ENCODE measurements at regions not wholly inside any gene's neighbourhood (a gene's known extent, or its start where the extent isn't known, plus 50 kb on each side); places are given as distances from the start of the nearest gene placed in this dataset.

DNA sequence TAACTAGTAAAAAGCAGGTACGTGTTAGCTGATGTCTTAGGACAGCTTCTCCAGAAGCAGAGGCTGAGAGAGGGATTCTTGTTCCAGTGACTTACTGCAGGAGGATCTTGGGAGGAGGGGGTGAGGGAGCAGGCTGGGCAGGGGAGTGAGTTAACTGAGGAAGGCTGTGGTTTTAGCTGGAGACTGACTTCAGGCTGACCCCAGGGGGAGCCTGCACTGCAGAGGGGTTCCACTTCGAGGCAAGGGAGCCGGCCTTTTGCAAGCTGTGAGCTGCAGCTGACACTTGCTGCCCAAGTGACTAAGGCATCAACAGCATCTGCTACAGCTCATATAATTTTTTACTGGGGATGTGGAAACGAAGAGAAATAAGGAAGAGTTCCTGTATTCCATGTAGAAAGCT is 50.4 kb upstream of the SOD1 start:
- DNase-seq, result no peak
- Mint-ChIP-seq H3K4me3 (no peak overlapping the region), H3K9me3 (peaks cover 13% of the 10 kb centered on the region), H3K27ac (no peak overlapping the region), H3K4me1 (ENCODE audit: low read depth) (peaks cover 5% of the 10 kb centered on the region), H3K27me3 (peaks cover 23% of the 10 kb centered on the region), H3K36me3 (no peaks in the 10 kb centered on the region)
- intact Hi-C loops (cut with micrococcal nuclease), result loop anchor here (10.0 kb wide), 1 partner anchor 774 kb away; no protein-coding TSS in a partner anchor
- POLR2A ChIA-PET, result no interaction called here
- CTCF ChIA-PET, result interaction anchor here (0.6 kb wide), 1 partner anchor 402 kb away, joined by 3 read pairs; no protein-coding TSS in a partner anchor

DNA sequence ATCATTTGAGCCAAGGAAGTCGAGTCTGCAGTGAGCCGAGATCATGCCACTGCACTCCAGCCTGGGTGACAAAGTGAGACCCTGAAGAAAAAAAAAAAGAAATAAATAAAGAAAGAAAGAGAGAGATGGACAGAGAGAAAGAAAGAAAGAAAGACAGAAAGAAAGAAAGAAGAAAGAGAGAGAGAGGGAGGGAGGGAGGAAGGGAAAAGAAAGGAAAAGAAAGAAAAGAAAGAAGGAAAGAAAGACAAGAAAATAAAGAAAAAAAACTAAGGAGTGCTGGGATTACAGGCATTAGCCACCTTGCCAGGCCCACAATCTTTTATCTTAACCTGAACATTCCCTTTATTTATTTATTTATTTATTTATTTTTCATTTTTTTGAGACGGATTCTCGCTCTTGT is 51.7 kb upstream of the SOD1 start:
- intact Hi-C loops (cut with micrococcal nuclease), result loop anchor here (10.0 kb wide), 1 partner anchor 773 kb away; no protein-coding TSS in a partner anchor

DNA sequence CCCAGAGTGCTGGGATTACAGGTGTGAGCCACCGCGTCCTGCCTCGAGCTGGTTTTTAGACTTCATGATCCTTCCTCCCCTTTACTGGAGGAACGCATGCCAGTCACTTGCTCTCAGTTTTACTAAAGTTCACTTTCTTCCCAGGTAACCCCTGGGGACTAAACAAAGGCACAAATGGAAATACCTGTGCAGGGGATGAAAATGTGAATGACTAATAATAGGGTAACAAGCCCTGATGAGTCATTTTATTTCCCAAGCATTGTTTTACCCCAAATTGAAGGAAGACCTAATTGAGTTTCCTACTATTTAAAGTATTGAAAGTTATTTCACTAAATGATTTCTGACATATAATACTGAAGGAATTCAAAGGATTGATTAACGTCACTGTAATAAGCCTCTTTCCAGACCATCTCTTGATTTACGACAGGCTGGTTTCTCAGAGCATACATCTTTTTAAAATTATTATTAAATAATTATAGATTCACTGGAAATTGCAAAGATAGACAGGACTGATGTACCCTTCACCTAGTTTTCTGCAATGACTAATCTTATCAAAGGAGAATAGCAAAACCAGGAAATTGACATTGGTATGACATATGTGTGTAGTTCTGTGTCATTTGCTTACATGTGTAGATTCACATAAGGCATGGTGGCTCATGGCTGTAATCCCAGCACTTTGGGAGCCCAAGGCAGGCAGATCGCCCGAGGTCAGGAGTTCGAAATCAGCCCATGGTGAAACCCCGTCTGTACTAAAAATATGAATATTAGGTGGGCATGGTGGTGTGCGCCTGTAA is 53.2 kb upstream of the SOD1 start:
- intact Hi-C loops (cut with micrococcal nuclease), result loop anchor here (10.0 kb wide), 1 partner anchor 771 kb away; no protein-coding TSS in a partner anchor
- POLR2A ChIA-PET, result no interaction called here
- CTCF ChIA-PET, result interaction anchor here (0.9 to 2.0 kb wide), 5 partner anchors 25 to 514 kb away, joined by 3 to 8 read pairs (median 7); no protein-coding TSS in a partner anchor

More for the DNA sequence above, 51.7 kb upstream of the SOD1 start:
- H3K27ac Mint-ChIP-seq, result no peak overlapping the region
- DNase-seq, result no peak
- ChIA-PET CTCF (interaction anchor here (0.7 to 1.0 kb wide), 2 partner anchors 508 to 529 kb away, joined by 3 to 4 read pairs; no protein-coding TSS in a partner anchor), POLR2A (no interaction called here)
- H3K4me1 Mint-ChIP-seq (ENCODE audit: low read depth), result peaks cover 5% of the 10 kb centered on the region
- H3K9me3 Mint-ChIP-seq, result peaks cover 13% of the 10 kb centered on the region
- peaks cover 17% of the 10 kb centered on the region for H3K27me3 Mint-ChIP-seq
- H3K36me3 Mint-ChIP-seq, result no peaks in the 10 kb centered on the region
- H3K4me3 Mint-ChIP-seq, result no peak overlapping the region

DNA sequence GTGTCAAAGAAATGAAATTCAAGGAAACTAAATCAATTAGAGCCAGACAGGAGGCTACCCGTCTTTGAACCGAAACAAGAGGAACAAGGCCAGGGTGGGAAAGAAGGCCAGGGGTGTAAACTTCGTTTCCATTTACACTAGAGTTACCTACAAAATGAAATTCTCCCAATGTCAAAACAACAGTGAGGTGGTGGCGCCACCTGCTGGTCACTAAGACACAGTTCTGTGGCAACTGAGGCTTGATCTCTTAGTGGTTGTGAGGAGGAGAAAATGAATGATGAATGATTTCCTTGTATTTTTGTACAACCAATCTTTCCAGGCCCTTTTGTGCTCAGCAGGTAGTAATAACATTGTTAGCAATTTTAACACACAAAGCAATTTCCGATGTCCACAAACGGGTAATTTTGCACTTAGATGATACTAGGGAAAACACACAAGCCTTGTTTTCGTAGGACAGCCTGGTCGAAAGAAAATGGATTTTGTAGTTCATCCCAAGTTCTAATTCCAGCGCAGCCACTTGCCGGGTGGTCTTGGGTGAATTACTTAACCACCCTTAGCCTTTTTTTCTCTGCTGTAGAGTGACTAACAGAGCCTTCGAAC is 54.8 kb upstream of the SOD1 start:
- ChIA-PET CTCF (interaction anchor here (0.6 to 3.7 kb wide), 18 partner anchors 11 to 517 kb away, joined by 3 to 32 read pairs (median 4); no protein-coding TSS in a partner anchor), POLR2A (no interaction called here)
- intact Hi-C loops (cut with micrococcal nuclease), result loop anchor here (1.0 to 10.0 kb wide), 3 partner anchors 406 to 770 kb away; no protein-coding TSS in a partner anchor
- no peak overlapping the region for H3K27ac Mint-ChIP-seq
- peaks cover 4% of the 10 kb centered on the region for H3K27me3 Mint-ChIP-seq
- no peaks in the 10 kb centered on the region for H3K9me3 Mint-ChIP-seq
- H3K4me1 Mint-ChIP-seq (ENCODE audit: low read depth), result peaks cover 5% of the 10 kb centered on the region
- no peaks in the 10 kb centered on the region for H3K36me3 Mint-ChIP-seq
- DNase-seq, result peak; percentile 80
- no peak overlapping the region for H3K4me3 Mint-ChIP-seq

More for the DNA sequence above, 53.2 kb upstream of the SOD1 start:
- no peak for DNase-seq
- Mint-ChIP-seq H3K36me3 (no peaks in the 10 kb centered on the region), H3K4me3 (no peak overlapping the region), H3K4me1 (ENCODE audit: low read depth) (peaks cover 5% of the 10 kb centered on the region), H3K27ac (no peak overlapping the region), H3K9me3 (peaks cover 6% of the 10 kb centered on the region), H3K27me3 (peaks cover 11% of the 10 kb centered on the region)

DNA sequence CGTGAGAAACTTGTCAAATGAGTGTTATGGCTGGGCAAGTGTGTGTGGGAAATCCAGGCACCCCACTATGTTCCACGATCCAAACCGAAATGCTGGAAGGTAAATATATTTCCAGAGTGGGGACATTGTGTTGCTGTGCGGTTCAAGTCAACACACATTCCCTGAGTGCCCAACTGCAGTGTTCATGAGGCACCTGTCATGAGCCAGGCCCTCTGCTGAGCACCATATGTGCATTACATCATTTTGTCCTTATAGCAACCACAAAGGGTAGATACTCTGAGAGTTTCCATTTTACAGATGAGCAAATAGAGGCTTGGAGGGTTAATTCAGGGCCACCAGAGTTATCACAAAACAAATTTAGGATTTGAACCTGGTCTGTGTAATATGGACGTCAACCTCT is 59.9 kb upstream of the SOD1 start:
- DNase-seq, result no peak
- Mint-ChIP-seq H3K4me1 (ENCODE audit: low read depth) (peaks cover 2% of the 10 kb centered on the region), H3K9me3 (no peaks in the 10 kb centered on the region), H3K27me3 (no peaks in the 10 kb centered on the region), H3K4me3 (no peak overlapping the region), H3K27ac (no peak overlapping the region), H3K36me3 (no peaks in the 10 kb centered on the region)
- POLR2A ChIA-PET, result no interaction called here
- CTCF ChIA-PET, result no interaction called here
- intact Hi-C loops (cut with micrococcal nuclease), result no loop called here

DNA sequence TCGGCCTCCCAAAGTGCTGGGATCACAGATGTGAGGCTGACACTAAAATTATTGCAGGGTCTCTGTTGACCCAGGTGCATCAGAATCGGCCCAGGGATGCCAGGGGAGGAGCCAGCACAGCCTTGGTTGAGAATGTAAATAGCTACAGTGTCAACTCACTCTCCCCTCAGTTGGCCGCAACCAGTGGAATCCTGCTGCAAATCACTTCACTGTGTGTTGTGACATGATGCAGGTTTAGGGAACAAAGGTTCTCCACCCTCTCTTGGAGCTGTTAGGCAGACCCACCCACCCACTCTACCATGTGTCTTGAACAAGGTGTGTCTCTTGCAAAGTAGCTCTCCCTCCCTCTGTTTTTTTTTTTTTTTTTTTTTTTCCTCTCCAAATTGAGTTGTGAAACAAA is 60.5 kb upstream of the SOD1 start:
- ChIA-PET CTCF (no interaction called here), POLR2A (interaction anchor here (1.0 kb wide), 1 partner anchor 14 kb away, joined by 3 read pairs; no protein-coding TSS in a partner anchor)
- H3K36me3 Mint-ChIP-seq, result no peaks in the 10 kb centered on the region
- H3K27ac Mint-ChIP-seq, result no peak overlapping the region
- no peaks in the 10 kb centered on the region for H3K27me3 Mint-ChIP-seq
- no peak for DNase-seq
- H3K9me3 Mint-ChIP-seq, result no peaks in the 10 kb centered on the region
- H3K4me3 Mint-ChIP-seq, result no peak overlapping the region
- no peaks in the 10 kb centered on the region for H3K4me1 Mint-ChIP-seq (ENCODE audit: low read depth)
- intact Hi-C loops (cut with micrococcal nuclease), result no loop called here

DNA sequence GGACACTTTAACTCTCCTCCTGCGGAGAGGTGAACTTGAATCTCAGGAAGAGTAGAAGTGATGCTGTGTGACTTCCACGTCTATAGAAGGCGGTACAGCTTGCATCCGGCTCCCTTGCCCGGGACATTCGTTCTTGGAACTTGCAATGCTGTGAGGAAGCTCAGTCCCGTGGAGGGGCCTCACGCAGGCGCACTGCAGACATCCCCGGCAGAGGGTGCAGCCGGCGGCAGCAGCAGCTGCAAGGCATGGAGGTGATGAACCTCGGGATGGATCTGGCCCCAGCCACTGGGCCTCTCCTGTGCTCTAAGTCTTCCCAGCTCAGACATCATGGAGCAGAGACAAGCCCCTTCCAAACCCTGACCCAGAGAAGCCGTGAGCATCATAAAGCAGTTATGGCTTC is 61.8 kb upstream of the SOD1 start:
- CTCF ChIA-PET, result interaction anchor here (0.8 kb wide), 1 partner anchor 138 kb away, joined by 3 read pairs; no protein-coding TSS in a partner anchor
- intact Hi-C loops (cut with micrococcal nuclease), result no loop called here
- H3K9me3 Mint-ChIP-seq, result no peaks in the 10 kb centered on the region

DNA sequence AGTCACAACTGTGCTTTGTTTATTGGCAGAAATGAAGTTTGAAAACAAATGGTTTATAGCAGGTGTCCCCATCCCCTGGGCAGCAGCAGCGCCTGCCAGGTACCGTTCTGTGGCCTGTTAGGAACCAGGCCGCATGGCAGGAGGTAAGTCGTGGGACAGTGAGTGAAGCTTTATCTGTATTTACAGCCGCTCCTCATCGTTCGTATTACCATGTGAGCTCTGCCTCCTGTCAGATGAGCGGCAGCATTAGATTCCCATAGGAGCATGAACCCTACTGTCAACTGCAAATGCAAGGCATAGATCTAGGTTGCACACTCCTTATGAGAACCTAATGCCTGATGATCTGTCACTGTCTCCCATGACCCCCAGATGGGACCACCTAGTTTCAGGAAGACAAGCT is 63.4 kb upstream of the SOD1 start:
- H3K27ac Mint-ChIP-seq, result no peak overlapping the region
- CTCF ChIA-PET, result interaction anchor here (0.6 kb wide), 1 partner anchor 424 kb away, joined by 3 read pairs; no protein-coding TSS in a partner anchor
- no peak overlapping the region for H3K4me3 Mint-ChIP-seq
- H3K4me1 Mint-ChIP-seq (ENCODE audit: low read depth), result no peaks in the 10 kb centered on the region
- POLR2A ChIA-PET, result no interaction called here
- no peak for DNase-seq
- no peaks in the 10 kb centered on the region for H3K27me3 Mint-ChIP-seq
- intact Hi-C loops (cut with micrococcal nuclease), result no loop called here
- H3K9me3 Mint-ChIP-seq, result no peaks in the 10 kb centered on the region
- H3K36me3 Mint-ChIP-seq, result no peaks in the 10 kb centered on the region

More for the DNA sequence above, 61.8 kb upstream of the SOD1 start:
- no peaks in the 10 kb centered on the region for H3K4me1 Mint-ChIP-seq (ENCODE audit: low read depth)
- H3K27me3 Mint-ChIP-seq, result no peaks in the 10 kb centered on the region
- H3K36me3 Mint-ChIP-seq, result no peaks in the 10 kb centered on the region
- DNase-seq, result no peak
- H3K27ac Mint-ChIP-seq, result no peak overlapping the region
- POLR2A ChIA-PET, result no interaction called here
- H3K4me3 Mint-ChIP-seq, result no peak overlapping the region

DNA sequence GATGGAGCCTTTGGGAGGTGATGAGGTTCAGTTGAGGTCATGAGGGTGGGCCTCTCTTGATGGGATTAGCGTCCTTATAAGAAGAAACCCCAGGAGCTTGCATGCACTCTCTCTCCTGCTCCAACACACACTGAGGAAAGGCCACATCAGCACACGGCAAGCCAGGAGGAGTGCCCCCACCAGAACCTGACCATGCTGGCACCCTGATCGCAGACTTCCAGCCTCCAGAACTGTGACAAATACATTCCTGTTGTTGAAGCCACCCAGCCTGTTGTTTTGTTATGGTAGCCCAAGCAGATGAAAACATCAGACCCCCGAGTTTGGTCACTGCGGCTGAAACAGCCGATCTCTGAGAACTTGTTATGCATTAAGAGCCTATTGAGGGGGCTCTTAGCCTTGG is 64.8 kb upstream of the SOD1 start:
- H3K36me3 Mint-ChIP-seq, result no peaks in the 10 kb centered on the region
- POLR2A ChIA-PET, result no interaction called here
- CTCF ChIA-PET, result interaction anchor here (1.2 kb wide), 1 partner anchor 9 kb away, joined by 3 read pairs; no protein-coding TSS in a partner anchor
- intact Hi-C loops (cut with micrococcal nuclease), result no loop called here
- no peak overlapping the region for H3K4me3 Mint-ChIP-seq
- H3K4me1 Mint-ChIP-seq (ENCODE audit: low read depth), result no peaks in the 10 kb centered on the region
- no peaks in the 10 kb centered on the region for H3K27me3 Mint-ChIP-seq
- DNase-seq, result no peak
- H3K9me3 Mint-ChIP-seq, result no peaks in the 10 kb centered on the region
- no peak overlapping the region for H3K27ac Mint-ChIP-seq

DNA sequence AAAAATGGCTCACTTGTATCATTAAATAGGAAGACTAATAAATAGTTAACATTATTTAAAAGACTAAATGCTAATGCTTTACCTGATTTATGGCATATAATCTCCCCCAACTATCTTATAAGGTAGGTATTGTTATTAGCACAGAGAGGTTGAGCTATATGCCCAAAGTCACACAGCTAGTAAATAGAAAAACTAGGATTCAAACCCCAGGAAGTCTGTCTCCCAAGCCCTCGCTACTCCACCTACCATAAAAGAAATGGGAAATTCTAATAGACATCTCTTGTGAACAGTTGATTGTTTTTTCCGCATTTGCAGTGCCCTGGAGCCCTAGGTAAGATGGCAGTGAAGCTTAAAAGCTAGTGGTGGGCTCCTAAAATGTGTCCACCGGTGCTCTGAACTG is 65.2 kb upstream of the SOD1 start:
- Mint-ChIP-seq H3K9me3 (no peaks in the 10 kb centered on the region), H3K4me1 (ENCODE audit: low read depth) (no peaks in the 10 kb centered on the region), H3K27me3 (no peaks in the 10 kb centered on the region), H3K4me3 (no peak overlapping the region), H3K27ac (no peak overlapping the region), H3K36me3 (no peaks in the 10 kb centered on the region)
- POLR2A ChIA-PET, result no interaction called here
- CTCF ChIA-PET, result interaction anchor here (0.8 to 1.2 kb wide), 2 partner anchors 10 to 495 kb away, joined by 3 read pairs; no protein-coding TSS in a partner anchor
- intact Hi-C loops (cut with micrococcal nuclease), result no loop called here
- no peak for DNase-seq

DNA sequence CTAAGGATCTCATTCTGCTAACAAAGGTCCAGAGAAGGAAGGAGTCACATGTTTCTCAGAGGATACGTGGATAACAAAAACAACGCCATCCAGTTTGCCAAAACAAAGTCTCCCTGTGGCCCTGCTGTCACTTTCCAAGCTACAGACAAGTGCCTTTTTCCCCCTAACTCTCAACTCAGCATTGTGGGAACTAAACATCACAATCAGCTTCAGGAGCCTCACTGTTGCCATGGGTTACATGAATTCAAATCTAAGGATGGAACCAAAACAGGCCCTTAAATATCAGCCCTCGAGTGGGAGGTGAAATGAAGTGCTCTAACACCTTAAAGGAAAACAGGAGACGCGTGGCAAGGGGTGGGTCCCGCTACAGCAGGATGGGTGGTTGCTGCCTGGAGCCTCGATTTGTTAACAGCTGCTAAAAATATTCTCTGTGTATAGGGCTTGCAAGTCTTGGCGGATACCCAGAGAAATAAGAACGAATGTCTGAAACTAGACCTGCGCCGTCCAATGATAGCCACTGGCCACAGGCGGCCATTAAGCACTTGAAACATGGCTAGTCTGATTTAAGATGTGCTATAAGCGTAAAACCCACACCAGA is 66.4 kb upstream of the SOD1 start:
- CTCF ChIA-PET, result no interaction called here

DNA sequence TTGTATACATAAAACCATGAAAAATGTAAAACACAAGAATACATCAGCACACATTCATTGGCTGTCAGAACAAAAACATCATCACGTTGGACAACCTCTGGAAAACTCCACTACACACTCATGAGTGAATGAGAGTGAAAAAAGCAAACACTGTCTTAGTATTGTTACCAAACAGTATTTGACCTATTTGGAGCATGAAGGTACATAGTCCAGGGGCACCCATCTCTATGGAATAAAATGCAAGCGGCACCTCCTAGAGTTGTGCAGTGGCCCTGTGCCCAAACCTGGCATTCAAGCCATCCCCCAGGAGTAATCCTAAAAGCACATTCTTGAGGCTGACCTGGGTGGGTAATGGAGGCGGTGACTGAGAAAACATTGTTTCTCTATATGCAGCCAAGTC is 67.0 kb upstream of the SOD1 start:
- Mint-ChIP-seq H3K9me3 (no peaks in the 10 kb centered on the region), H3K4me3 (no peak overlapping the region), H3K36me3 (no peaks in the 10 kb centered on the region), H3K27ac (no peak overlapping the region), H3K27me3 (no peaks in the 10 kb centered on the region), H3K4me1 (ENCODE audit: low read depth) (no peaks in the 10 kb centered on the region)
- POLR2A ChIA-PET, result no interaction called here
- intact Hi-C loops (cut with micrococcal nuclease), result no loop called here
- no peak for DNase-seq
- CTCF ChIA-PET, result interaction anchor here (1.4 kb wide), 1 partner anchor 12 kb away, joined by 6 read pairs; no protein-coding TSS in a partner anchor

More for the DNA sequence above, 66.4 kb upstream of the SOD1 start:
- Mint-ChIP-seq H3K27me3 (no peaks in the 10 kb centered on the region), H3K27ac (no peak overlapping the region), H3K4me3 (no peak overlapping the region), H3K9me3 (no peaks in the 10 kb centered on the region), H3K4me1 (ENCODE audit: low read depth) (no peaks in the 10 kb centered on the region), H3K36me3 (no peaks in the 10 kb centered on the region)
- DNase-seq, result no peak
- POLR2A ChIA-PET, result no interaction called here
- intact Hi-C loops (cut with micrococcal nuclease), result no loop called here
